SK-N-MC (cell line): ENCODE measurements at regions not wholly inside any gene's neighbourhood (a gene's known extent, or its start where the extent isn't known, plus 50 kb on each side); places are given as distances from the start of the nearest gene placed in this dataset.

ENCODE experiments used
- EZH2 ChIP-seq: fragments of 200-600 bp; sonication (generic); IDR thresholded peaks from one replicate; pipeline ENCODE4 v1.6.1; 2017; ENCODE audit warnings: antibody characterized with exemption
- POLR2AphosphoS5 ChIP-seq: IDR thresholded peaks from 2 replicates; pipeline ENCODE4 v1.6.1; 2012; ENCODE audit warnings: mild to moderate bottlenecking, low read depth, low read length, borderline replicate concordance

DNA sequence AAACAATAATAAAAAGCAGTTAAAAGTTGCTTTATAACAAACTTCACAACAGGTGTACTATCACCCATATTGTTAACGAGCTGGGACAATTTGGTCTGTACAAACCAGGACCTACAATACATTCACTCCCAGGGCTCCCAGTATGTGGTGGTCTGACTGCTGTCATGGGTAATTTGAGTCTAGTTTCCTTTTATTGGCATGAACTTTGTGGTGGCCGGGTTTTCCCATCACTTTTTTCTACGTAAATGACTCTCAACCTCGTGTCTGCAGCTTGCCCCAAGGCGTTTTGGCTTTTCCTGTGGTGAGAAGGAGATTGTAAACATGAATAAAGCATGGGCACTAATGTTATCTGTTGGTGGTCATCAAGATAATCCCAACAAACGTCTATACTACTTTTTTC is 118.7 kb upstream of the CDK6 start:
- TF ChIP-seq POLR2AphosphoS5 (no peak), EZH2 (no peak)
